ENCODE measurements at regions not wholly inside any gene's neighbourhood (a gene's known extent, or its start where the extent isn't known, plus 50 kb on each side); places are given as distances from the start of the nearest gene placed in this dataset.
"Not testable (repeated sequence)": the region's sequence is repeated elsewhere in the genome, so short reads cannot be mapped to it uniquely, and the experiment has no call there.

- DNase-seq (ENCODE audit: insufficient read length, low spot score) (no peak), FAIRE-seq (no peak)
- TF ChIP-seq POLR2A (IDR thresholded peaks at IDR 0.05; ENCODE audit: low read depth, low read length): no peak
Observed at GRCh38 chr12:126953365-126953889, 1313.5 kb upstream of the TMEM132C start.

- no peak for FAIRE-seq
Observed at GRCh38 chr12:126960221-126960620, 1306.7 kb upstream of the TMEM132C start.

GRCh38 chr12:126960709-126961108 lies 1306.3 kb upstream of the TMEM132C start:
- DNase-seq (ENCODE audit: insufficient read length, low spot score) (no peak), FAIRE-seq (no peak)
- TF ChIP-seq POLR2A (IDR thresholded peaks at IDR 0.05; ENCODE audit: low read depth, low read length): no peak

More at GRCh38 chr12:126960221-126960620, 1306.7 kb upstream of the TMEM132C start:
- TF ChIP-seq POLR2A (IDR thresholded peaks at IDR 0.05; ENCODE audit: low read depth, low read length): no peak
- DNase-seq (ENCODE audit: insufficient read length, low spot score): no peak

GRCh38 chr12:126963825-126964224 lies 1303.1 kb upstream of the TMEM132C start:
- TF ChIP-seq POLR2A (IDR thresholded peaks at IDR 0.05; ENCODE audit: low read depth, low read length): no peak
- FAIRE-seq (no peak), DNase-seq (ENCODE audit: insufficient read length, low spot score) (no peak)

- DNase-seq (ENCODE audit: insufficient read length, low spot score) (no peak), FAIRE-seq (no peak)
- TF ChIP-seq POLR2A (IDR thresholded peaks at IDR 0.05; ENCODE audit: low read depth, low read length): no peak
Observed at GRCh38 chr12:126966498-126966897, 1300.5 kb upstream of the TMEM132C start.

GRCh38 chr12:126967152-126967551 lies 1299.8 kb upstream of the TMEM132C start:
- FAIRE-seq: no peak
- no peak for DNase-seq (ENCODE audit: insufficient read length, low spot score)
- no peak for TF ChIP-seq POLR2A (IDR thresholded peaks at IDR 0.05; ENCODE audit: low read depth, low read length)

GRCh38 chr12:126974779-126975178 lies 1292.2 kb upstream of the TMEM132C start:
- no peak for TF ChIP-seq POLR2A (IDR thresholded peaks at IDR 0.05; ENCODE audit: low read depth, low read length)
- FAIRE-seq (no peak), DNase-seq (ENCODE audit: insufficient read length, low spot score) (no peak)

GRCh38 chr12:126976579-126976978 lies 1290.4 kb upstream of the TMEM132C start:
- no peak for FAIRE-seq
- DNase-seq (ENCODE audit: insufficient read length, low spot score): no peak
- TF ChIP-seq POLR2A (IDR thresholded peaks at IDR 0.05; ENCODE audit: low read depth, low read length): no peak

GRCh38 chr12:126979564-126979963 lies 1287.4 kb upstream of the TMEM132C start:
- FAIRE-seq; DNase-seq (ENCODE audit: insufficient read length, low spot score): not testable (repeated sequence)

GRCh38 chr12:126982707-126983106 lies 1284.3 kb upstream of the TMEM132C start:
- TF ChIP-seq POLR2A (IDR thresholded peaks at IDR 0.05; ENCODE audit: low read depth, low read length): no peak
- FAIRE-seq (no peak), DNase-seq (ENCODE audit: insufficient read length, low spot score) (no peak)

- DNase-seq (ENCODE audit: insufficient read length, low spot score); FAIRE-seq: not testable (repeated sequence)
Observed at GRCh38 chr12:126983735-126984134, 1283.2 kb upstream of the TMEM132C start.

- not testable (repeated sequence) for FAIRE-seq; DNase-seq (ENCODE audit: insufficient read length, low spot score)
Observed at GRCh38 chr12:126985663-126986062, 1281.3 kb upstream of the TMEM132C start.

GRCh38 chr12:126989532-126989931 lies 1277.4 kb upstream of the TMEM132C start:
- no peak for FAIRE-seq
- no peak for TF ChIP-seq POLR2A (IDR thresholded peaks at IDR 0.05; ENCODE audit: low read depth, low read length)
- DNase-seq (ENCODE audit: insufficient read length, low spot score): no peak

- FAIRE-seq (no peak), DNase-seq (ENCODE audit: insufficient read length, low spot score) (no peak)
- TF ChIP-seq POLR2A (IDR thresholded peaks at IDR 0.05; ENCODE audit: low read depth, low read length): no peak
Observed at GRCh38 chr12:126993898-126994297, 1273.1 kb upstream of the TMEM132C start.

GRCh38 chr12:126994599-126994998 lies 1272.4 kb upstream of the TMEM132C start:
- DNase-seq (ENCODE audit: insufficient read length, low spot score) (no peak), FAIRE-seq (no peak)
- TF ChIP-seq POLR2A (IDR thresholded peaks at IDR 0.05; ENCODE audit: low read depth, low read length): no peak

GRCh38 chr12:126998031-126998430 lies 1268.9 kb upstream of the TMEM132C start:
- DNase-seq (ENCODE audit: insufficient read length, low spot score) (no peak), FAIRE-seq (no peak)
- no peak for TF ChIP-seq POLR2A (IDR thresholded peaks at IDR 0.05; ENCODE audit: low read depth, low read length)

Measured in H54 (cell line).